Ovary (tissue), 3 donors: ENCODE measurements at regions not wholly inside any gene's neighbourhood (a gene's known extent, or its start where the extent isn't known, plus 50 kb on each side); places are given as distances from the start of the nearest gene placed in this dataset.

Source experiments
- CTCF ChIP-seq, 3 donors: fragments of 450-650 bp in 2 of 3; fragments of 200-600 bp in 1 of 3; IDR thresholded peaks; one replicate each; pipeline versions ENCODE4 v1.5.1 to v1.8.0; 2016 to 2022; ENCODE audit warnings: antibody characterized with exemption in 3 of 3, mild to moderate bottlenecking in 1 of 3
- EP300 ChIP-seq: sonication (generic); formaldehyde crosslinking; IDR thresholded peaks from one replicate; pipeline ENCODE4 v1.6.1; 2017; ENCODE audit warnings: antibody characterized with exemption
- POLR2A ChIP-seq: fragments of 450-650 bp; IDR thresholded peaks from one replicate; pipeline ENCODE4 v1.6.1; 2017; ENCODE audit warnings: antibody characterized with exemption, mild to moderate bottlenecking, moderate library complexity
- donor health status: DM: no; HTN: no; CAD: no.

GRCh38 chr20:52893498-52893897 is 78.7 kb upstream of the TSHZ2 start:
- TF ChIP-seq CTCF (IDR thresholded peaks at IDR 0.05) (no peak), POLR2A (no peak), EP300 (no peak)
